ENCODE measurements at regions not wholly inside any gene's neighbourhood (a gene's known extent, or its start where the extent isn't known, plus 50 kb on each side); places are given as distances from the start of the nearest gene placed in this dataset.

GRCh38 chr6:81371930-81372329 lies 380.6 kb downstream of the TENT5A start (continued):
- TF ChIP-seq JUND (IDR thresholded peaks at IDR 0.05) (no peak), ZBTB33 (IDR thresholded peaks at IDR 0.05) (no peak), FOXA1 (IDR thresholded peaks at IDR 0.05) (no peak), YY1 (IDR thresholded peaks at IDR 0.05) (no peak)

- Histone ChIP-seq H3K27me3 (ENCODE audit: control insufficient read depth in 4 of 4, insufficient read depth in 4 of 4, low read length in 3 of 4) (no peaks in the 10 kb centered on the region), H3K9ac (ENCODE audit: low read depth in 1 of 2, low read length in 2 of 2) (no peak overlapping the region), H3K4me3 (ENCODE audit: low read depth in 1 of 3, low read length in 3 of 3) (no peak overlapping the region), H3K4me1 (ENCODE audit: control insufficient read depth in 4 of 4, insufficient read depth in 4 of 4, low read length in 3 of 4) (no peaks in the 10 kb centered on the region), H3K9me3 (ENCODE audit: control insufficient read depth in 4 of 4, low read length in 3 of 4) (no peaks in the 10 kb centered on the region), H3K36me3 (ENCODE audit: control insufficient read depth in 4 of 4, insufficient read depth in 3 of 4, low read depth in 1 of 4, low read length in 3 of 4) (no peaks in the 10 kb centered on the region), H3K27ac (ENCODE audit: low read depth in 1 of 2, low read length in 2 of 2) (no peak overlapping the region)
- no peak for TF ChIP-seq NR2F2 (IDR thresholded peaks at IDR 0.05)
- TF ChIP-seq ATF3 (IDR thresholded peaks at IDR 0.05): no peak
- no peak for TF ChIP-seq EGR1 (IDR thresholded peaks at IDR 0.05; ENCODE audit: low read depth in 2 of 2)
- no peak for TF ChIP-seq FOXA2 (IDR thresholded peaks at IDR 0.05)
- WGBS: 57% methylated on average over 3 of the region's 3 CpGs
- no peak for DNase-seq (ENCODE audit: low spot score)
Measured at GRCh38 chr6:81366972-81367371, 385.5 kb downstream of the TENT5A start.

- H3K4me1 ChIP-seq (ENCODE audit: control insufficient read depth in 4 of 4, insufficient read depth in 4 of 4, low read length in 3 of 4): peaks cover 0 to 4% (median 0%) of the 10 kb centered on the region in 4 donors
- no peaks in the 10 kb centered on the region for H3K36me3 ChIP-seq (ENCODE audit: control insufficient read depth in 4 of 4, insufficient read depth in 3 of 4, low read depth in 1 of 4, low read length in 3 of 4)
- TF ChIP-seq CTCF (IDR thresholded peaks at IDR 0.05; ENCODE audit: low read depth, low read length, missing input control): no peak
- no peak for TF ChIP-seq HNF4A (conservative IDR thresholded peaks at IDR 0.05)
- no peak for TF ChIP-seq REST (IDR thresholded peaks at IDR 0.05)
- no peak for TF ChIP-seq FOXA1 (IDR thresholded peaks at IDR 0.05)
- no peak for TF ChIP-seq TAF1 (conservative IDR thresholded peaks at IDR 0.05)
- TF ChIP-seq RAD21 (IDR thresholded peaks at IDR 0.05): no peak
- no peak for TF ChIP-seq YY1 (IDR thresholded peaks at IDR 0.05)
- no peak for TF ChIP-seq EGR1 (IDR thresholded peaks at IDR 0.05; ENCODE audit: low read depth in 2 of 2)
- no peak for TF ChIP-seq NR2F2 (IDR thresholded peaks at IDR 0.05)
- TF ChIP-seq ATF3 (IDR thresholded peaks at IDR 0.05): no peak
- no peak for TF ChIP-seq GABPA (IDR thresholded peaks at IDR 0.05 in 1 of 2, conservative IDR thresholded peaks at IDR 0.05 in 1 of 2)
- TF ChIP-seq MAX (IDR thresholded peaks at IDR 0.05): no peak
- no peak for TF ChIP-seq ZBTB33 (IDR thresholded peaks at IDR 0.05)
- no peak for TF ChIP-seq RXRA (IDR thresholded peaks at IDR 0.05)
- TF ChIP-seq SP1 (IDR thresholded peaks at IDR 0.05): no peak
- no peak for TF ChIP-seq HNF4G (IDR thresholded peaks at IDR 0.05)
- no peak overlapping the region for H3K27ac ChIP-seq (ENCODE audit: low read depth in 1 of 2, low read length in 2 of 2)
- no peak overlapping the region for H3K9ac ChIP-seq (ENCODE audit: low read depth in 1 of 2, low read length in 2 of 2)
- H3K4me3 ChIP-seq (ENCODE audit: low read depth in 1 of 3, low read length in 3 of 3): no peak overlapping the region
- DNase-seq (ENCODE audit: low spot score): no peak
- no peaks in the 10 kb centered on the region for H3K27me3 ChIP-seq (ENCODE audit: control insufficient read depth in 4 of 4, insufficient read depth in 4 of 4, low read length in 3 of 4)
- no peaks in the 10 kb centered on the region for H3K9me3 ChIP-seq (ENCODE audit: control insufficient read depth in 4 of 4, low read length in 3 of 4)
- 0% methylated on average over 1 of the region's 1 CpG for WGBS
Measured at GRCh38 chr6:81362246-81362645, 390.2 kb downstream of the TENT5A start.
